NCI-H1105 (cell line): ENCODE measurements at regions not wholly inside any gene's neighbourhood (a gene's known extent, or its start where the extent isn't known, plus 50 kb on each side); places are given as distances from the start of the nearest gene placed in this dataset.
"Not testable (repeated sequence)": the region's sequence is repeated elsewhere in the genome, so short reads cannot be mapped to it uniquely, and the experiment has no call there.

ENCODE experiments used
- DNase-seq: peaks from one replicate; lab custom pipeline; 2025; lab: John Stamatoyannopoulos, UW

- no peak for DNase-seq
Observed at GRCh38 chr14:106488291-106488690, 961.9 kb downstream of the TMEM121 start.

- no peak for DNase-seq
Observed at GRCh38 chr14:106489112-106489881, 962.9 kb downstream of the TMEM121 start.

DNA sequence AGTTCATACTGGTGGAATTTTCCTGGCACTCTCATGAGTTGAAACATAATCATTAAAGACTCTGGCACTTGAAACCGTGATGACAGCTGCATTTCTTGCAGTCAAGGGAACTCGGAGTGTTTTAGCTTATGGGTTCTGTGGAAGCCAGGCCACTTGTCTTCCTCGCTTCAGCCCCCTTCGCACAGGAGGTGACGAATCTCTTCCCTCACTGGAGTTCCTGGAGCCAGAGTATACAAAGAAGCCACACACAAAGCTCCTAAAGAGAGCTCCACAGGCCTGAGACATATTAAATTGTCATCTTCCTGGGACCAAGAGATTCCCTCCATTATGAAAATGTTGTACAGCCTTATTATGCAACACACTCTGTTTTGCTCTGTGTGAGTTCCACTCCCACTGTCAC, 964.1 kb downstream of the TMEM121 start:
- DNase-seq, result no peak

- no peak for DNase-seq
Observed at GRCh38 chr14:106491851-106492250, 965.5 kb downstream of the TMEM121 start.

DNA sequence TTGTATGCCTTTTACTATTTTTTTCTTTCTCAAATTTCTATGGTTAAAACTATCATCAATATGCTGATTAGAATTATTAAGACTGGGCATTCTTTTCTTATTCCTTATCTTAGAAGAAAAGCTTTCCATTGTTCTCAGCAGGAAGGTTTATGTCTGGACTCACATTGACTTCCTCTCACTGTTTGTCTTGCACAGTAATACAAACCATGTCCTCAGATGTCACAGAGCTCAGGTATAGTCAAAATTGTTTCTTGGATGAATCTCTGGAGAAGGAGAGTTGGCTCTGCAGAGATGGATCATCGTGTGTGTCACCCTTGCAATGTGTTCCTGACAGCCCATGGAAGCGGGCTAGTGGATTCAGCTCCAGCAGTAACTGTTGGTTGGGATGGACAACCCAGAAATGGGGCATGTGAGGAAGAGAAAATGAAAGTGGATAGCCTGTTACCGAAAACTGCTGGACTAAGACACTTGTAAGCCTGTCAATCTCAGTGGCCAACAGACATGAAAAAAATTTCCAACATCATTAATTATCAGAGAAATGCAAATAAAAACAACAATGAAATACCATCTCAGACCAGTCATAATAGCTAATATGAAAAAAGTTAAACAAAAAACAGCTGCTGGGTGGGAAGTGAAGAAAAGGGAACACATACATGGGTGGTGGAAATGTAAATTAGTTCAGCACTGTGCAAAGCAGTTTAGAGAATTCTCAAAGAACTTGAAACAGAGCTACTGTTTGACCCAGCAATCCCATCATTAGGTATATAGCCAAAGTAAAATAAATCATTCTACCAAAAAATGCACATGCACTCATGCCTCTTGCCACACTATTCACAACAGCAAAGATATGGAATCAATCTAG, 967.8 kb downstream of the TMEM121 start:
- DNase-seq, result no peak

- DNase-seq, result no peak
Observed at GRCh38 chr14:106500571-106500970, 974.2 kb downstream of the TMEM121 start.

GRCh38 chr14:106501898-106502297, 975.5 kb downstream of the TMEM121 start:
- no peak for DNase-seq

DNA sequence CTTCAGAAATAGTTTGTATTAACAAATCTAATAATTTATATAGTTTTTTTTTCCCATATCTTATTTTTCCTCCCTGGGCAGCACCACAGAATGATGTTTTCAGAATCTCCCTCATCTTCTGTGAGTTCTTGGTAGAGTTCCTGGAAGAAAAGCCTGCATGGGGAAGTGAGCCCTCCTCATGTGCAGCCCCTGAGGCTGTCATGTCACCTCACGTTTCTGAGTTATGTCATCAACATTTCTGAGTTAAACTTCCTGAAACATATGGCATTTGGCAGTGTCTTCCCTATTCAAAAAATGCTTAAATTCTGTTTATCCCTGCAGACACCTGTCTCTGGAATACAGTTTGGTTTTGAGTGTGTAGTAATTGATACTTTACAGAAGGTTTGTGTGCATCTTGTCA, 979.0 kb downstream of the TMEM121 start:
- DNase-seq, result no peak

- DNase-seq, result no peak
Observed at GRCh38 chr14:106506881-106507305, 980.5 kb downstream of the TMEM121 start.

DNA sequence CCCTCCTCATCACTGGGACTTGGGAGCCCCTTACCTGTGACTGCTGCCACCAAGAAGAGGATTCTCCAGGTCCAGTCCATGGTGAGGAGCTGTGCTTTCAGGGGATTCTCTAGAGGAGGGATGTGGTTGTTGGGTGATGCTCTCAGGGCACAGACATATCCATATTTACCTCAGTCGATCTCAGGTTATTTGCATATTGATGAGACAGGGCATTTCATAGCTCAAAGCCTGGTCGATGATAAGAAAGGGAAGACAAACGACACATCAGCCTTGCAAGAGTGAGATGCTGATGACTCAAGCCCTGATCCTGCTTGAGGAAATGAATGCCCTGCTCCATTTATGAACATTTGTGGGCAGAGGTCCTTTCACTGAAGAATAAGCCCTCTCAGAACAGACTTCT, 981.0 kb downstream of the TMEM121 start:
- DNase-seq, result no peak

- DNase-seq, result no peak
Observed at GRCh38 chr14:106508216-106508615, 981.8 kb downstream of the TMEM121 start.

- DNase-seq, result no peak
Observed at GRCh38 chr14:106509176-106509575, 982.8 kb downstream of the TMEM121 start.

- no peak for DNase-seq
Observed at GRCh38 chr14:106509807-106510206, 983.4 kb downstream of the TMEM121 start.

- DNase-seq, result no peak
Observed at GRCh38 chr14:106511006-106511799, 984.8 kb downstream of the TMEM121 start.

DNA sequence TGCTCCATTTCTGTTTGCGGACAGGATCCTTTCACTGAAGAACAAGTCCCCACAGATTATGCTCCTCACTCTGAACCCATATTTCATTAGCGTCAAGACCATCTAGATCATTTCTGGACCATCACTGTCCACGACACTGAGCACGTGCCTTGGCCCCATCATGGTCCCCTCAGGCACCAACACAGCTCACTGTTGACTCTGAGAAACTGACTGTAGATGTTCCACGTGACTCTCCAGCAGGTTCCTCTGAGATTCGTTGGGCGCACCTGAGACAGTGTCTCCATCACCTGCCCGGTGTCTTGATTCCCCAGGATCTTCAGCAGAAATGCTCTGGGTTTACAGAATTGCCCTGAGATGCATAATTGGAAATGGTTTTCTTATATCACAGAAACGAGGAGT, 985.4 kb downstream of the TMEM121 start:
- no peak for DNase-seq

DNA sequence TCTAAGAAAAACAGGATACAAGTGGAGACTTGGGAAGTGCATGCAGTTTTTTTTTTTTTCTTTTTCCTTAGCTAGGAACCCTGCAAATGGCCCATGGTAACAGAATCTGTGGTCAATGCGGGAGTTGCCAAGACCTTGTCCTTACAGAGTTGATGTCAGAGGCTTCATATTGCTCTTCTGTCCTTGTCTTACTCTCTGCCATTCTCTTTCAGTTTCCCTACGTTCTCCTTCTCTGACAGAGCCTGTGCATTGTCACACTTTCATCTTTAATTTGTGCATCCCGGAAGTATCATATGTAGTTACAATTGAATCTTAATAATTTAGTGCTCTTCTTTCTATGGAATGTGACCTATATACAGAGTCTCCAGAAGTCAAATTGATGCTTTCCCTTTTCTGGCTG, 986.9 kb downstream of the TMEM121 start:
- DNase-seq, result no peak

DNA sequence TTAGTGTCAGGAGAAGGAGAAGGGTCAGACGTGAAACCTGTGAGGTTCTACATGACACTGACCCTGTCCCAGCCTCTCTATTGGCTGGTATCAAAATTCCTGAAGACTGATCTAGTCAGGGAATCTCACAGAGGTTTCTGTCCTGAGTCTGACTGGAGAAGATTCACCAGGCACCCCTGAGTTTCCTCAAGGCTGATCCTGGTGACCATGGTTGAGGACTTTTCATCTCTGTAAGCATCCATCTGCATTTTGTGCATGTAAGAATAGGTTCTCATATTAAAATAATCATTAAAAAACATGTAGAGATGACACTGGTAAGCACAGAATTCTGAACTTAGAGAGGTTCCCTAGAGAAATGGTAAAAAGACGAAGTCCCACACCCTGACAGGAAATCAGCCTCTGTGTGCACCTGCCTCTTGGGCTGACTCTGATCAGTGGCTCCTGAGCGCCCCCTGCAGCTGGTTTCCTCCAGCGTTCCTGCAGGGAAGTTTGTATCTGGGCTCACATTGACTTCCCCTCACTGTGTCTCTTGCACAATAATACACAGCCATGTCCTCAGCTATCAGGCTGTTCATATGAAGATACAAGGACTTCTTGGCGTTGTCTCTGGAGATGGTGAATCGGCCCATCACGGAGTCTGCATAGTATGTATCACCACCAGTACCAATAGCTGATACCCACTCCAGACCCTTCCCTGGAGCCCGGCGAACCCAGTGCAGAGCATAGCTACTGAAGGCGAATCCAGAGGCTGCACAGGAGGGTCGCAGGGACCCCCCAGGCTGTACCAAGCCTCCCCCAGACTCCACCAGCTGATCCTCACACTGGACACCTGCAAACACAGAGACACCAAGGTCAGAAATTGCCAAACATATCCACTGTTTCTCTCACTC, 991.9 kb downstream of the TMEM121 start:
- DNase-seq, result no peak

- DNase-seq, result not testable (repeated sequence)
Observed at GRCh38 chr14:106522118-106522517, 995.7 kb downstream of the TMEM121 start.

GRCh38 chr14:106522990-106523389, 996.6 kb downstream of the TMEM121 start:
- no peak for DNase-seq

DNA sequence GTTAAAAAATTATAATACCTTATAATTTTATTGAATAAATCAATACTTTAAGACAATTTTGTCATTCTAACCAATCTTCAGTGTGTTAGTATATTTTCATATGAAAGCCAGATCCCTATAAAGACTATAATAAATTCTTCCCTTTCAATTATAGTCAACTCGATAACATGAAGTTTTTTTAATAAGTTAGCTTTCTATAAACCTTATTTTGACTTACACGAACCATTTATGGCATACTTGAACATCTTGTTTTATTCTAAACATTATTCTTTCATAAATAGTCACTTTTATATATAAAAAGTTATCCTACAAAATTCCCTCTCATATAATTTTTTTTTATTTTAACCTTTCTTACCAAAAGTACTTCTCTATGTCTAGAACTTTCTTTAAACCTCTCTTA, 1002.3 kb downstream of the TMEM121 start:
- no peak for DNase-seq

GRCh38 chr14:106530031-106530422, 1003.6 kb downstream of the TMEM121 start:
- DNase-seq, result no peak
